GM21737 (cell line): ENCODE measurements at regions not wholly inside any gene's neighbourhood (a gene's known extent, or its start where the extent isn't known, plus 50 kb on each side); places are given as distances from the start of the nearest gene placed in this dataset.
"Not testable (repeated sequence)": the region's sequence is repeated elsewhere in the genome, so short reads cannot be mapped to it uniquely, and the experiment has no call there.

ENCODE experiments used
- ATAC-seq: cut with Tn5 transposase; IDR thresholded peaks from one replicate; pipeline ENCODE4 v1.9.1; 2021; ENCODE audit warnings: mild to moderate bottlenecking, moderate library complexity; ENCODE audit not compliant: unreplicated experiment

DNA sequence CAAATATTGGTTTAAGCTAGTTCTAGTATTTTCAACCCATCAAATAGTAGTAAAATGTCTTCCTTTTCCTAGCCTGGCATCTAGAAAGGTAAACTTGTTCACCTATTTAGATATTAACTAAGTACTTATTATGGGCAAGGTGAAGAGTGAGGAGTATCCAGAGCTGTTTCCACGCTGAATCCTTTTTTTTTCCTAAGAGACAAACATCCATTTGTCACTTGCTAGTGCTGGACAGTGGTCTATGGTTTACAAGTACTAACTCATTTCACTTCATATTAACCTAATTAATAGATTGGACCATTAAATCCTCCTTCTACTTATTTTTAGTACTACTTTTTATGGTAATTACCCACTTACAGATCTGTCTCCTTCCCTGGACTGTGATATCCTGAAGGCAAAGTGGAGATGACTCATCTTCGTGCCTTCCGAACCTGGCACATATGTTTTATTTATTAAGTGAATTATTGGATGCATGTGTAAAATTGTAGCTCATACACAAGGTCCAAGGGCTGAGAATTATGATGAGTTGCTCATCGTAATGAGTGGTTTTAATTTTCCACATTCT lies 159.6 kb upstream of the IGFBP3 start:
- ATAC-seq: no peak

DNA sequence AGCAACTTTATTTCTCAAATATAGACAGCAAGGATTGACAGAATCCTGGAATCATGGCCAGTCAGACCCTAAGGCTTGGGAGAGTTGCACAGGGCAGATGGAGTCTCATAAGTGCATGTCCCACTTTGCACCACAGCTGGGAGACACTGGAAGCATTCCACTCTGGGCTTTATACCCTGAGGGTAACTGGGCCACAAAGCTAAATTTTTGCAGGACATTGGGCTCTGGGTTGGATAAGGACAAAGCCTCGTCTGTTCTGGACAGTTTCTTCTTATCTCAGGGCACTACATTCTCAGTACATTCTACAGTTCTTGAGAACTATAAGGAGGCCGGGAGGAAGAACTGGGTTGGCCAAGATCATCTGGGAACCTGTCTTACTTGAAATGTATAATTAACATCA lies 158.3 kb upstream of the IGFBP3 start:
- no peak for ATAC-seq

DNA sequence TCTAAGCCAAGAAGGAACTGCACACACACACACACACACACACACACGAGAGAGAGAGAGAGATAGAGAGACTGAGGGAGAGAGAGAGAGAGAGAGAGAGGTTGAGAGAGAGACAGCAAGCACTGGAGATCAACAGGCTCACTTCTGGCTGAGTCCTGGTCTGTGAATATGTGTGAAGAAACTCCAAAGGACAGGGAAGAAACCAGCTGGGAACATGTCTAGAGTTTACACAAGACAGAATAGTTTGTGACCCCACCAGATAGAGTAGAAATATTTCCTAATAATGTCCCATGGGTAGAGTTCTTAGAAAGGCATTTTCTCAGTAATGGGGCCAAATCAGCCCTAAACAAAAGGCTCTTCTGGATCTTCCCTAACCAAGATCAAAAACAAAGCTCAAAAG lies 155.5 kb upstream of the IGFBP3 start:
- ATAC-seq: no peak

DNA sequence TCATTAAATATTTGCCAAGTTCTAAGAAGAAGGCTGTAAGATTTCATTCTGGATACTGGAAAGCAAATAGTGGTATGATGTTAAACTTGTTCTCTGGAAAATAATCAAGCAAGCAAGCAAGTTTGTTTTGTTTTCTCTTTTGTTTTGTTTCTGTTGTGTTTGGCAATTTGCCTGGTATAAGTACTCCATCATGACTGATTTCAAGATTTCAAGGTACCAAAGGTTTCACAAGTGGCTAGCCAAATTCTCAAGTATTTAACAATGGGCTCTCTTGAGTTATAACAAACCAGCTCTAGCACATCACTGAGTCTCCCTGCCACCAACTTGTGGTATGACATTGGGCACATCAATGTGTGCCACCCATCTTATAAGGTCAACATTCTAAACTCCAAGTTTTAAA lies 151.7 kb upstream of the IGFBP3 start:
- ATAC-seq: no peak

DNA sequence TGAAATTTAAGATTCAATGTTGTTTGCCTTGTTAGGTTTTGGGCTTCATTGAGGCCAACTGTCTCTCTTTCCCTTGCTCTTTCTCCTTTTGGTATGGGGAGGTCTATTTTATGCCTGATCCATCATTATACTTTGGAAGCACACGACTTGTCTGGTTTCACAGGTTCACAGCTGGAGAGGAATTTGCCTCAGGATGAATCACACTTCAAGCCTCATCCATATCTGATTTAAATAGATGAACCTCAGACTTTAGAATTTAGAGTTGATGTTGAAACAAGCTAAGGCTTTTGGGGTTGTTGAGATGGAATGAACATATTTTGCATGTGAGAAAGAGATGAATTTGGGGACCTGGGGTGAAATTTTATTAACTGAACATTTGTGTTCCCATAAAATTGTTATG lies 150.5 kb upstream of the IGFBP3 start:
- no peak for ATAC-seq

DNA sequence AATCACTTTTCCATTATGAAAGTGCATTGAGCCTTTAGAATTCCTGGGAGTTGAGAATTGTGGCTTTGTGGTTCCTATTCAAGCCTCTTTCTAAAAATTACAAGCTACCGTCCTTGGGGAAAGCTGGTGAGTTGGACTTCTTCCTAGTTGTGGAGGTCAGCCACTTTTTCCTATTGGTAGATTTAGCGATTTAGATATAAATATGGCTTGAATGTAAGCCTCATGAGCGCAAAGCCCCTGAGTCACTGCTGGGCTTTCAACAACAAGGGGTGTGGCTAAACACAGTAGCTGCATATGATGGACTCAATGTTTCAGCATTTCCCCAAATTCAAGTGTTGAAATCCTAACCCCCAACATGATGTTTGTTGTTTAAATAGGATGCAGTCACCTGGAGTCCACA lies 150.0 kb upstream of the IGFBP3 start:
- no peak for ATAC-seq

DNA sequence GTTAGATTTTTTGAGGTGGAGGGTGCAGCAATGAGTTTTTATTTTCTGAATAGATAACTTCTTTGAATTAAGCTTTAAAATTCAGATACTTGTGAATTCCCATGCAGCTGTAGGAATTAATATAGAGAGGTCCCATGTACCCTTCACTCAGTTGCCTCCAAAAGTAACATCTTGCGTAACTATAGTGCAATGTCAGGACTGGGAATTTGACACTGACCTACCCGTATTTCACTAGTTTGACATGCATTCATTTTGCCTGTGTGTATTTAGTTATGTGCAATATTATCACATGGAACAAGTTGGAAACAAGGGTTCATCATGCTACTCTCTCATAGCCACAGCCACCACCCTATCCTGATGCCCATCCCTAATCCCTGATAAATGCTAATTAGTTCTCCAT lies 147.1 kb upstream of the IGFBP3 start:
- ATAC-seq: no peak

DNA sequence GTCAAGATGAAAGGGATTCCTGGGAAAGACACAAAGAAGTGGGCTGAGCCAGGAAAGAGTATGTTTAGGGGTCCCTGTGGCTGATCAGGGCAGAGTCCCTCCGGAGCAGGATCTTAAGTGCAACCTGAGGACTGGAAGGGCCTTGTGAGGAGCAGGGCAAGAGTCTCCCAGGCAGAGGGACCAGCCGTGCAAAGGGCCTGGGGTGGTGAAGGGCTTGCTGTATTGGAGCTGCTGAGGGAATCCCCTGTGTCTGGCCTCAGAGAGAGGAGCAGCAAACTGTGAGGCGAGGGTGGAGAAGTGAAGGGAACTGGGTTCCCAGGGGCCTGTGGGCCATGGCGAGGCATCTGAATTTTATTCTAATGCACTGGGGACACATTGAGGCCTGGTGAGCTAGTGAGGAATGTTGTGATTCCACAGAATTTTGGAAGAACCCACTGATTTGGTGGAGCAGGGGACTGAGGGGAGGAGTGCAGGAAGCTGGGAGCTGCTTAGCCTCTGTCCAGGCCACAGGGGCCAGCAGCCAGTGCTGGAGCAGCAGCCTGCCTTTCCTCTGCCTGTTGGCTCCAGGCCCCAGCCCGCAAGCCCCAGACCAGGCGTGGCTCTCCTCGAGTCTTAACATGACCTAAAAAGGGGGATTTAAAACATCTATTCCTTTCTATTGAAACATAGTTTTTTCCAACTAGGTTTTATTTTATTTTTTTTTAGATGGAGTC lies 138.4 kb upstream of the IGFBP3 start:
- ATAC-seq: no peak

DNA sequence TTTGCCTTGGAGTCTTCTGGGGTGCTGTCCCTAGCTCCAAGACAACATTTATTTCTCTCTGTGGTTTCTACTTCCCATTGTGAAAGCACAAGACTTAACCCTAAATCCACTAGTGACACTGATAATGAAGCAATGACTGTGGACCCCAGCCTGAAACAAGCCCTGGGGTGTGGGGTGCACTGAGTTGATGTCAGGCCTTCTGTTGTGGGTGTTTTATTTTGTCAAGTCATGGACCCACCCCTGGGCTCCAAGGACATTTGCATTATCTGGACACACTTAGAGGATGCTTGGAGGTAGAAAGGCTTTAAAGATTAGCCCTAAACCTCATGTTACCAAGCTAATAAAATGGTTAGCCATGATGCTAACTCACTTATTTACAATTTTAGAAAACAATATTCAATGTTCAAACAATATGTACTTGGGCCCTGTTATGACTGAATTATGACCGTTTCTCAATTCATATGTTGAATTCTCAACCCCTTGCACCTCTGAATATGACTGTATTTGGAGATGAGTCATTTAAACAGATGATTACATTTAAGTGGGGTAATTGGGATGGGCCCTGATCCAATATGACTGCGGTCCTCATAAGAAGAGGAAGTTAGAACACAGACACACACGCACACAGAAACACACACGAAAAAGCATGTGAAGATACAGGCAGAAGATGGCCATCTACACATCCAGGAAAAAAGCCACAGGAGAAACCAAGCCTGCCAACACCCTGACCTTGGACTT lies 137.2 kb upstream of the IGFBP3 start:
- no peak for ATAC-seq

DNA sequence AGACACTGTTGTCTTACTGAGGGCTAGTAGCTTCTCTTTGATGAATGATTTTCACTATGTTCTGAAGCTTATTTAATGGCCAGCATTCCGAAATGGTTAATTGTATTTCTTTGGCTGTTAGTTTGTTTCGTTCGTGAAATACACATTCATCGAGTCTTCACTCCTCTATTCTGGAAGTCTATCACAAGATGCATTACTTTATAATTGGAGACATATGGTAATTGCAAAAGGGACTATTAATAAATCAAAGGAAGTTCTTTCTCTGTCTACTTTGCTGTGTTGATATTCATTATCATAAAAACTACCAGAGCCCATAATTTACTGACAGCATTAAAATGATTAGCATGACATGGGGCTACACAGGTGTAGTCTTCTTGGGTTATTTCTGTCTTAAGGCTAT lies 133.8 kb upstream of the IGFBP3 start:
- ATAC-seq: no peak

DNA sequence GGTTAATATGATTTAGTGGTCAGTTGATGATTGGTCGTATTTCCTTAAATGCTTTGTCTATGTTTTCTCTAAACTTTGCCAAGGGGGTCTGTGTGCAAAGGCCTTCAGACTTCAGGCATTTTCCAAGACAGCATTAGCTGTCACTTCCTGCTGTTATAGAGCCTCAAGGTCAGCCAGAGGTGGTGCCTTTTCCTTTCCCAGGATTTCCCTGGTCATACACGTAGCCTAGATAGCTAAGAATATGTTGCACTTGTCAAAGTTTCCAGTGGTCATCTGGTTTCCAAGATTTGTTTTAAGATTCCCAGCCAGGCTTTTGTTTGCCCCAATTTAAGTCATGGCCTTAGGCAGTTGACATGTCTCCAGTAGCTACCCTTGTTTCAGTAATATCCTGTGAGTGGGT lies 133.2 kb upstream of the IGFBP3 start:
- no peak for ATAC-seq

DNA sequence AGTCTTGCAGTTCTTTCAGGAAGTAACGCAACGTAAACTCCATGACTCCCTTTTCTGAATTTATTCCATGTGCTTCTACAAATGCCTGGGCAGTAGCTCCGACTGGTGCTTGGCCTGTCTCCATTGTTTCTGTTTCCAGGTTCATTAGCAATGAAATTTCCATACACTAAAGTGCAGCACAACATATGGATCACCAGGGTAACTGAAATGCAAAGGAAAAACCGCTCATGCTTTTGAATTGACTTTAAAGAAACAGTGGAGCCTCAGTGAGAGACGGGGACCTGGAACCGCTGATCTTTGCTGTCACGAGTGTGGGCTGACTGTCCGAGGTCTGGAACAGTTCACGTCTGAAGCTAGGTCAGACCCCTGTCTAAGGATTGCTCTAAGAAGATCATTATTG lies 126.5 kb upstream of the IGFBP3 start:
- ATAC-seq: no peak

DNA sequence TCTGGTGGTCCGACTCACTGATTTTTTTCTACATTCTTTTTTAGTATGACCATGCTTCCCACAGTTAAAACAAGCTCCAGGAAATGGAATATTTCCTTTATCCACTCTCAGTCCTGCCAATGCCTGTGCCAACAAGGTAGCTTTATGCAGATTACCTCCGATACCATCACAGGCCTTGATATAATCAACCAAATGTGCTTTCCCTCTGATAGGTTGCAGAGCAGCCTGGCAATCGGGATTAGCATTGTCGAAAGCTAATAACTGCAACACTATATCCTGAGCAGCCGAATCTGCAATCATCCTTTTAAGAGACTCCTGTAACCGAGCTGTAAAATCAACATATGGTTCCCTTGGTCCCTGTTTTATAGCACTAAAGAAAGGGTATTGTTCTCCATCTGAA lies 122.3 kb upstream of the IGFBP3 start:
- ATAC-seq: not testable (repeated sequence)

DNA sequence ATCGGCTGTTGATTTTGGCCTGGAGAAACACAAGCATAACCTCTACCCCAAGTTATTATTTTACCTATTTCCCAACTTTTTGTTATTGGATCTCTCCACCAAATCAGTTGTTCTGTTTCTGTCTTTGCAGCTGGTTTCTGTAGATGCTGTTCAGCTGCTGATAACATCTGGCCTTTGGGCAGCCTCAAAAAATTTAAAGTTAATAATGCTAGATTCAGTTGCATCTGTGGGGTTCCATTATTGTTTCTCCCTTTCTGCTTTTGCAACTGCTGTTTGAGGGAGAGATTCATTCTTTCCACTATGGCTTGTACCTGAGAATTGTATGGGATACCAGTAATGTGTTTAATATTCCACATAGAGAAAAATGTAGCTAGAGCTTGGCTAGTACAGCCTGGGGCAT lies 118.7 kb upstream of the IGFBP3 start:
- not testable (repeated sequence) for ATAC-seq

DNA sequence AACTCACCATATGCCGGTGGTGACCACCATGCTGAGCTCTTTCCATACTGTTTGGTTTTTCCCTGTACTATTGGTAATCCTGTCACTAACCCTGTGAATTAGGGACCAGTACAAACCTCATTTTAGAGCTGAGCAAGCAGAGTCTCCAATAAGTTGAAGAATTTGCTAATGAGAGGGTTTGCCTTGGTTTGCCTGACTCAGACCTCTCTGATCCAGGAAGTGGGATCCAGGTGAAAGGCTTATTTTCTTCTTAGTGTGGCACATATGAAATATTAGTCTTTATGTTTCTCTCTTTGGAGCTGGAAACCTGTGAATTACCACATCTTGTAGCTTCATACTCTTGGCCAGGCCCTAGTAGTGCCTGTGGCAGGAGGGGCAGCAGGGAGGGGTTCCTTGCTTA lies 114.1 kb upstream of the IGFBP3 start:
- no peak for ATAC-seq

DNA sequence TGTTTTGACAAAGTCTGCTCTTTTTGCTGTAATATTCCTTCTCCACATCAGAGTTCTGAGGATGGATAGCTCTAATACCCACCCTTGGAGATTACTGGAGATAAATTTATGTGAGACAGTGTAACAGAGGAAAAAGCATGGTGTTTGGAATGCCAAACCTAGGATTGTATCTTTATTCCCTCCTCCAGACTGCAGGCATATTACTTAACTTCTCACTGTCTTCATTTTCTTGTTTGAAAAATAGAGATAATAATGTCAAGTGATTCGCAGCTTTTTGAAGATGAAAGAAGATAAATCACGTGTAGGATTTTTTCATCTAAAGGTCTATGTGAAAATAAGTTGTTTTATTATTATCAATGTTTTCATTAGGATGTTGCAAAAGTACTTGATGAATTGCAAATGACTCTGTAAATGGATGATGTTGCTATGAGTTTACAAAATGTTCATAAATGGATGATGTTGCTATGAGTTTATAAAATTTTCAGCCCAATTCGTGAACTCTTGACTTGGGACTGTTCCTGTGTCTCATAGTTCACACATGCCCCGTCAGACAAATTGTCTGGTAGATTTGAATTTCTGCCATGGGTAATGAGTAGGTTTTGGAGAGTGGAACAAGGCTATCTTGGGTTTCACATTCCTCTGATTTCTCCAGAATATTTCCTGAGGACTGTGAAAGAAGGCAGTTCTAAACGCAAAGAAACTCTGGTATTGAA lies 113.1 kb upstream of the IGFBP3 start:
- no peak for ATAC-seq

DNA sequence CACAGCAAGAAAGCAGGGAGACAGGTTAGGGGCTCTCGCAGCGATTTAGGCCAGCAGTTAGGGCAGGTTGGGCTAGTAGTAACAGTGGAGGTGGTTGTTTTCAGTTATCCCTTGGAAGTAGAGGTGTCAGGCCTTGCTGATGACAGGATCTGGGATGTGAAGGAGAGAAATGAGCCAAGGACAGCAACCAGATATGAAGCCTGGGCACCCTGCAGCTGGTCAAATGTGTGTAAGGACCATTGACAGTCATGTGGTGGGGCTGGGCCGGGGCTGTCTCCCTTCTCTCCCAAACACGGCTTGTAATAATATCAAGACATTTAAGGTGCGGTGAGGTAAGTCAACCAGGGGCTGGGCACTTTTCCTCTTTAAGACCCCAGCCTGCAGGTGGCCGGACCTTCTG lies 112.5 kb upstream of the IGFBP3 start:
- ATAC-seq: no peak

DNA sequence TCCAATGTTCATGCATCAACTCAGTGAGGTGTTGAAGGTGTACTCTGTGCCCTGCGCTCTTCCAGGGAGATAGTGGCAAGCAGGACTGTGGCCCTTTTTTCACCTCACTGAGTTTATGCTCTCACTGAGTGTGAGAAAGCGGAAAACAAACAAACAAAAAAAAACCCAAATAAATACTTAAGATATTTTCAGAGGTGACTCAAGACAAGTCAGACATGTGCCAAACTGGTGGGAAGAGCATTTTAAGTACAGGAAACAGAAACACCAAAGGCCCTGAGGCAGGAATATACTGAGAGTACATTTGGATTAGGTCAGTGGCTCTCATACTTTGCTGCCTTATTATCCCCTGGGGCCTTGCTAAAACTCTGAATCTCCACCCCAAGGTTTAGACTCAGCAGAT lies 111.9 kb upstream of the IGFBP3 start:
- ATAC-seq: no peak

DNA sequence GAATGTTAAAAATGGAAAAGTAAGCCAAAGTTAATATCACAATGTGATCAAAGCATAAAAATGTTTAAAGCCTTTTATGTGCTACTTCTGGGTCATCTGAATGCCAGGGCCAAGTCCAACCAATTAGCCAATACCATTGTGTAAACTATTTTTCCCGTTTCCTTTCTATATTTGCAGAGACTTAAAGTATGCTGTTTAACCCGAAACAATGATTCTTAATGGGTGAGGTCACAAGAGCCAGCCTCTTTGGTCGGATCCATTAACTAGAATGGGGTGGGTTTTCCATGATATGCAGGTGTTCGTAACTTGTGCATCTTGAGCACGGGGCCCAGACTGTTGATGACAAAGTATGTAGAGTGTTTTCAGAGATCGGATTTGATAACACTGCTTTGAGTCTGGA lies 111.3 kb upstream of the IGFBP3 start:
- ATAC-seq: no peak

DNA sequence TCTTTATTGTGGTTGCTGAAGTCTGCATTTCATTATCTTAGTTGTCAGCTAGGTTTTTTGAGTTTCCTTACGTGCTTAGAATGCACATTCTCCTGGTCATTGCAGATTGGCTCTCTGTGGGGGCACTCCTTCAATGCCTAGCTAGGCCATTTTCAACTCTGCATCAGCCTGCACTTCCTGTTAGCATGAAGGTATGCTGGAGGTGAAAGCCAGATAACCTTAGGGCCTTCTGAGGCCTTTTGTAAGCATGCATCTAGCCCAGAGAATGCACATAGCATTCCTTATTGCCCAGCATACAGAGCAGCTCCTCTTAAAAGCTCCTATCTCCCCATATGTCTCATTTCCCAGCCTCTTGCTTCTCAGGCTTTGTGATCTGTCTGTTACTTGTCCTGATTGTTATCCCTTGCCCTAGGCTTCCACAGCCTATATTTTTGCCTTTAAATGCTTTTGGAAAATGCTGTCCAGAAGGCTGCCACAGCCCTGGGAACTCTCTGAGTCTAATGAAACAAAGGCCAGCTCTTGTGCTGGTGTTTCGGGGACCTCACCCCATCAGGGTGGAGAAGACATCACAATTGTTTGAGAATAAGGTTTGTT lies 108.1 kb upstream of the IGFBP3 start:
- no peak for ATAC-seq

DNA sequence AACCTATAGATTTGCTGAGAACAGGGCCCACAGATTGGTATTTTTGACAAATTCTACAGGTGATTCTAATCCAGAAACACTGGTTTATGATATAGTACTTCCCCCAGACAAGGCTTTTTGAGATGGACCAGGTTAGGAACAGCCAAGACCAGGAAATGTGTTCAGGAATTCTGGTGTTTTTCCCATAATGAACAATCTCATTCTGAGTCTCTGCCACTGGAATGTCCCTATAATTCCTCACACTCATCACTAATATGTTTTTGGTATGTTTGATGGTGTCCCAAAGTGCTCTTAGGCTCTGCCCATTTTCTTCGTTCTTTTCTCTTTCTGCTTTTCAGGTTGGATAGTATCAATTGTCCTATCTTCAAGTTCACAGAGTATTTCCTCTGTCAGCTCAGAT lies 107.2 kb upstream of the IGFBP3 start:
- ATAC-seq: no peak
